HCT116 (cell line): ENCODE measurements at regions not wholly inside any gene's neighbourhood (a gene's known extent, or its start where the extent isn't known, plus 50 kb on each side); places are given as distances from the start of the nearest gene placed in this dataset.

Experiments used
- CEBPB ChIP-seq: IDR thresholded peaks from 2 replicates; pipeline ENCODE4 v1.6.1; 2012; ENCODE audit warnings: low read depth
- CTCF ChIP-seq, 3 experiments: fragments of 200-600 bp in 1 of 3; sonication (generic) in 1 of 3; IDR thresholded peaks in 2 of 3; conservative IDR thresholded peaks in 1 of 3; 2 replicates each; pipeline ENCODE4 v1.5.1; 2012 to 2017; ENCODE audit warnings: low read depth in 2 of 3, low read length in 2 of 3, antibody characterized with exemption in 1 of 3, borderline replicate concordance in 1 of 3, control low read depth in 1 of 3, mild to moderate bottlenecking in 1 of 3, mixed read lengths in 1 of 3, mixed run types in 1 of 3, moderate library complexity in 1 of 3; ENCODE audit not compliant: insufficient read depth in 1 of 3
- EGR1 ChIP-seq: IDR thresholded peaks from 2 replicates; pipeline ENCODE4 v1.6.1; 2012; ENCODE audit warnings: low read depth
- ELF1 ChIP-seq: IDR thresholded peaks from 2 replicates; pipeline ENCODE4 v1.6.1; 2012; ENCODE audit warnings: low read depth, borderline replicate concordance
- POLR2A ChIP-seq: IDR thresholded peaks from 2 replicates; pipeline ENCODE4 v1.7.0; 2011; ENCODE audit warnings: borderline replicate concordance; ENCODE audit not compliant: insufficient read depth, insufficient read length; ENCODE audit errors: extremely low read depth
- POLR2AphosphoS5 ChIP-seq: IDR thresholded peaks from 2 replicates; pipeline ENCODE4 v1.6.1; 2011; ENCODE audit warnings: mild to moderate bottlenecking, low read depth, low read length, moderate library complexity
- REST ChIP-seq: IDR thresholded peaks from 2 replicates; pipeline ENCODE4 v1.6.1; 2012; ENCODE audit warnings: low read depth
- SRF ChIP-seq: IDR thresholded peaks from 2 replicates; pipeline ENCODE4 v1.6.1; 2012; ENCODE audit warnings: low read depth
- ZBTB33 ChIP-seq: IDR thresholded peaks from 2 replicates; pipeline ENCODE4 v1.6.1; 2011; ENCODE audit warnings: mild to moderate bottlenecking, low read length, moderate library complexity; ENCODE audit not compliant: insufficient replicate concordance; ENCODE audit errors: extremely low read depth
- ZFX ChIP-seq: fragments of 450-650 bp; IDR thresholded peaks from 2 replicates; pipeline ENCODE4 v1.6.1; 2017

- TF ChIP-seq ZFX (no peak), CTCF (IDR thresholded peaks at IDR 0.05 in 2 of 3, conservative IDR thresholded peaks at IDR 0.05 in 1 of 3; ENCODE audit: borderline replicate concordance in 1 of 3, insufficient read depth in 1 of 3, low read depth in 2 of 3, low read length in 2 of 3) (no peak), POLR2AphosphoS5 (no peak), SRF (no peak), EGR1 (no peak), ZBTB33 (no peak), POLR2A (no peak), REST (no peak), ELF1 (no peak), CEBPB (peak; percentile 61)
These were observed 81.8 kb downstream of the ARRDC3 start for GRCh38 chr5:91301106-91301846.
